Coronary artery (tissue), 2 donors: ENCODE measurements at regions not wholly inside any gene's neighbourhood (a gene's known extent, or its start where the extent isn't known, plus 50 kb on each side); places are given as distances from the start of the nearest gene placed in this dataset.

Source experiments
- DNase-seq: peaks from one replicate; pipeline ENCODE4 v3.0.0-alpha.2; 2017; ENCODE audit warnings: low spot score
- H3K27ac ChIP-seq, 2 donors: fragments of 200-600 bp; sonication (generic); one replicate each; pipeline ENCODE4 v1.5.1; 2016 to 2019
- H3K4me3 ChIP-seq: fragments of 200-600 bp; sonication (generic); 2 replicates; pipeline ENCODE4 v1.5.1; 2016; ENCODE audit warnings: mild to moderate bottlenecking, moderate library complexity
- CTCF ChIP-seq: fragments of 200-600 bp; sonication (generic); IDR thresholded peaks from one replicate; pipeline ENCODE4 v1.5.1; 2019; ENCODE audit warnings: antibody characterized with exemption

- TF ChIP-seq CTCF = no peak
- Histone ChIP-seq H3K4me3 (no peak overlapping the region), H3K27ac (no peak overlapping the region)
- DNase-seq = no peak
These were observed 109.4 kb upstream of the AGTR1 start for GRCh38 chr3:148588291-148588690.

GRCh38 chr3:148591525-148591924 lies 106.2 kb upstream of the AGTR1 start:
- no peak overlapping the region for H3K4me3 ChIP-seq
- H3K27ac ChIP-seq = no peak overlapping the region
- TF ChIP-seq CTCF = no peak
- no peak for DNase-seq

- no peak for TF ChIP-seq CTCF
- H3K4me3 ChIP-seq = no peak overlapping the region
- H3K27ac ChIP-seq = no peak overlapping the region
- DNase-seq = no peak
These were observed 99.1 kb upstream of the AGTR1 start for GRCh38 chr3:148598619-148599018.

- no peak overlapping the region for H3K27ac ChIP-seq
These were observed 98.2 kb upstream of the AGTR1 start for GRCh38 chr3:148599481-148599880.

GRCh38 chr3:148600440-148600839 lies 97.3 kb upstream of the AGTR1 start:
- Histone ChIP-seq H3K27ac (no peak overlapping the region), H3K4me3 (no peak overlapping the region)
- no peak for TF ChIP-seq CTCF
- no peak for DNase-seq

More at GRCh38 chr3:148599481-148599880, 98.2 kb upstream of the AGTR1 start:
- DNase-seq = no peak
- no peak for TF ChIP-seq CTCF
- no peak overlapping the region for H3K4me3 ChIP-seq

- no peak overlapping the region for H3K4me3 ChIP-seq
- TF ChIP-seq CTCF = no peak
These were observed 96.6 kb upstream of the AGTR1 start for GRCh38 chr3:148600902-148601765.

More at GRCh38 chr3:148600902-148601765, 96.6 kb upstream of the AGTR1 start:
- no peak overlapping the region for H3K27ac ChIP-seq
- no peak for DNase-seq
